Stimulated activated CD4-positive, alpha-beta T cell treated with anti-CD3 and anti-CD28 coated beads, Interleukin-1b, Interleukin-23, amount 100 ng/mL, for 24 hours (primary cell): ENCODE measurements at regions not wholly inside any gene's neighbourhood (a gene's known extent, or its start where the extent isn't known, plus 50 kb on each side); places are given as distances from the start of the nearest gene placed in this dataset.
"Not testable (repeated sequence)": the region's sequence is repeated elsewhere in the genome, so short reads cannot be mapped to it uniquely, and the experiment has no call there.

Source experiments
- DNase-seq, 4 experiments: peaks; one replicate each; pipeline ENCODE4 v3.0.0-alpha.2; 2020; ENCODE audit warnings: low read depth in 4 of 4, low spot score in 1 of 4

DNA sequence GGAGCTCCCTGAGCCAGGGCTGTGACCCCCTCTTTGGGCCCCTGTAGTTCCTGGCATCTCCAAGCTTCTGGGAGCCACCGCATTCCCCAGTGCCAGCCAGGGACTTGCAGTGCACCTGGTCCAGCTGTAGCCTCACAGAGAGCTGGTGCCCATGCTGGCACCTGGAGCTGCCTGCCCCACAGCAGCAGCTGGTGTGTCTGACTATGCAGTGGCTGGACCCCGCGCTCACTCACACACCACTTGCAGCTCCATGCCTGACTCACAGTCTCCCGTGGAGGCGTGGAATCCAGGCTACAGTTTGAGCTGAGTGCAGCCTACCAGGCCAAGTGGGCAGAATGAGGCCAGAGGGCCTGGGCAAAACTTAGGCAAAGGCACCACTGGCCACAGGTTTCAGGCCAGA lies 102.2 kb upstream of the NAMPT start:
- DNase-seq: no peak

- no peak for DNase-seq
Observed at GRCh38 chr7:106384373-106384772, 99.6 kb upstream of the NAMPT start.

- no peak for DNase-seq
Observed at GRCh38 chr7:106382929-106383328, 98.1 kb upstream of the NAMPT start.

GRCh38 chr7:106382129-106382528 lies 97.3 kb upstream of the NAMPT start:
- no peak for DNase-seq

DNA sequence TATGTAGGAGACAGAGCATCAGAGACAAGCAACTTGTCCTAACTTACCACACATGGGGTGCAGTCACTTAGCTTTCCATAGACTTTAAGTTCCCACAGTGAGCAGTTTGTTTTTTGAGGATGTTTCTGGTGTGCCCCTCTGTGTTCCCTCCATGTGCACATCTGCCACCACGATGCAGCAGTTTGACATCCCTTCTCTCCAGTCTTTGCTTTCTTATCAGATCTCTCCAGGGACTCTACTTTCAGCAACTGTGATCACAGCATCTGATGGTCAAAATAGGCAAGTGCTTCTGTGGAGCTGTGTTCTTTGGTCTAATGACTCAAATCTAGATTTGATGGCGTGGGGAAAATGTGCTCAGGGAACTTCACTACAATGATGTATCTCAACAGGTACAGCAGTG lies 96.5 kb upstream of the NAMPT start:
- DNase-seq: no peak

- no peak for DNase-seq
Observed at GRCh38 chr7:106377847-106378361, 93.1 kb upstream of the NAMPT start.

- no peak for DNase-seq
Observed at GRCh38 chr7:106376026-106376799, 91.4 kb upstream of the NAMPT start.

- no peak for DNase-seq
Observed at GRCh38 chr7:106375499-106375898, 90.7 kb upstream of the NAMPT start.

DNA sequence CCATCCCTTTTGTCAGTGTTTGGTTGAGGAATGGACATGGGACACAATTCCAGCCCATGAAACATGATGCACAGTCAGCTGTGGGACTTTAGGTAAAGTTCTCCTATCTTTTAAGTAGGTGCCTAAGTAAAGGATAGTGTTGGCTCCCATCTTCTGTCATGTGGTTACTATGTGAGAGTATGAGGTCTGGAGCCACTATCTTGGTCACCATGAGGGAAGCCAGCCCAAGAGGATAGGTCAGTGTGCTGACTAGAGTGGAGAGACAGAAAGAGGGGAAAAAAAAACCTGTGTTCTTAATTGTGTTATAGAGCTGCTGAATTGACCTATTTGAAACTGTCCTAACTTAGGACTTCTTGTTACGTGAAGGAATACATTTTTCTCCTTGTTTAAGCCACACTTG lies 89.7 kb upstream of the NAMPT start:
- DNase-seq: no peak

GRCh38 chr7:106372595-106373318 lies 88.0 kb upstream of the NAMPT start:
- DNase-seq: no peak

- DNase-seq: no peak
Observed at GRCh38 chr7:106372126-106372525, 87.3 kb upstream of the NAMPT start.

DNA sequence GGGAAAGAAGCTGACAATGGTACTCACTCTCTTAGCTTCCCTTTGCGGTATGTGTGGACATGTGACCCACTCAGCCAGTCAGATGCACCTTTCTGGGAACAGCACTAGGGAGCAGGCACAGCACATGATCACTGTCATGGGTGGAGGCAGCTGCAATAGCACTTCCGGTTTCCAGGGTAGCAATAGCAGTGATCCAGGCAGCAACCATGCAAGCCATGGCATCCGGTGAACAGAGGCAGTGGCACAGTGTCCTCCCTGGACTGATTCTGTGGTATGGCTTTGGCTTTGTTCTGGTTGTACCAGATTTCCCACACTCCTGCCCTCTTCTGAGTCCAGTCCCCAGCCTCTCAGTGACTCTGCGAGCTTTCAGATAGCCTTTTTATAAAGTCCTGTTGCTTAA lies 86.8 kb upstream of the NAMPT start:
- DNase-seq: no peak

DNA sequence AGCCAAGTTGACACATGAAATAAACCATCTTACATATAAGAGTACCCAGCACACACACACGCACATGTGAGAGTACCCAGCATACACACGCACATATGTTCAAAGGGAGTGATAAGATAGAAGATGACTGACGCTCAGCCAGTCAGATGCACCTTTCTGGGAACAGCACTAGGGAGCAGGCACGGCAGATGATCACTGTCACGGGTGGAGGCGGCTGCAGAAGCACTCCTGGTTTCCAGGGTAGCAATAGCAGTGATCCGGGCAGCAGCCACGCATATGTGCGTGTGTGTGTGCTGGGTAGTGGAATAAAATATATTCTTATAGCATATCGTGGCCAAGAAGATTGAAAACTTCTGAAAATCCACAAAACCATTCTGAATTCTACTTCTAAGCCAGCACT lies 85.8 kb upstream of the NAMPT start:
- no peak for DNase-seq

DNA sequence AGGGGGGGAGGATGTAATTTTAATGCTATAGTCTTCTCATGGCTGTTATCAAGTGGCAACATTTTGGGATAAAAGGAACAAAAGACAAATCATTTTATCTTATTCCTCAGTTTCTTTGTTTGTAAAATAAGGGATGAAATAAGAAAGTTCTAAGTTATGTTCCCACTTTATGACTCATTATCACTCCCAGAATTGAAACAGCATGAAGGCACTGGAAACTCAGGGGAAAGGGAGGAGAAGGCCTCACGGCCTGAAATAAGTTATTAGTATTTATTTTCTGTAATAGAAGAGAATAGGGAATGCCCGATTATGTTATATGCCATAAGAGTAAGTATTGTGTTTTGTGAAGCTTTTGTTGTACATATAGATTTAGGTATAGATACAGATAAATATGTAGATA lies 85.0 kb upstream of the NAMPT start:
- DNase-seq: no peak

GRCh38 chr7:106369352-106369751 lies 84.6 kb upstream of the NAMPT start:
- DNase-seq: no peak

DNA sequence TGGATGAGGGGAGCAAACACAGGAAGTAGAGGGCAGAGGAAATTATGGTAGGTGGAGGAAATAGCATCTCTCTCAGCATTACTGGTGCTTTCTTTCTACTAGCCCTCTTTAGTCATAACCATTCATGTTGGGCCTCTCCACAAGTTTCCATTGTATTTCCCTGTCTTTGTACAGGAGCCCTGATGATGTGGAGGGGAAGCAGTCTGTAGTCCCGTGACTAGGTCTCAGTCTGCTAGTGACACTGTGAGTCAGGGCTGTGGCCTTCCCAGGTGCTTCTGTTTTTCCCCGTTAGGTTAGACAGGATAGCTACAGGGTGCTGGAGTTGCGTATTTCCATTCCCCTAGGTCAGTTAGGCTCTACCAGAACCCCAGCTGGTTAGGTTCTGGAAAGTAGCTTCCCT lies 82.9 kb upstream of the NAMPT start:
- no peak for DNase-seq

GRCh38 chr7:106367018-106367420 lies 82.2 kb upstream of the NAMPT start:
- DNase-seq: no peak

GRCh38 chr7:106365252-106366005 lies 80.6 kb upstream of the NAMPT start:
- no peak for DNase-seq

DNA sequence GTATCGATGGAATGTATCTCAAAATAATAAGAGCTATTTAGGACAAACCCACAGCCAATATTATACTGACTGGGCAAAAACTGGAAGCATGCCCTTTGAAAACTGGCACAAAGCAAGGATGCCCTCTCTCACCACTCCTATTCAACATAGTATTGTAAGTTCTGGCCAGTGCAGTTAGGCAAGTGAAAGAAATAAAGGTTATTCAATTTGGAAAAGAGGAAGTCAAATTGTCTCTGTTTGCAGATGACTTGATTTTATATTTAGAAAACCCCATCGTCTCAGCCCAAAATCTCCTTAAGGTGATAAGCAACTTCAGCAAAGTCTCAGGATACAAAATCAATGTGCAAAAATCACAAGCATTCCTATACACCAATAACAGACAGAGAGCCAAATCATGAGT lies 77.7 kb upstream of the NAMPT start:
- not testable (repeated sequence) for DNase-seq

DNA sequence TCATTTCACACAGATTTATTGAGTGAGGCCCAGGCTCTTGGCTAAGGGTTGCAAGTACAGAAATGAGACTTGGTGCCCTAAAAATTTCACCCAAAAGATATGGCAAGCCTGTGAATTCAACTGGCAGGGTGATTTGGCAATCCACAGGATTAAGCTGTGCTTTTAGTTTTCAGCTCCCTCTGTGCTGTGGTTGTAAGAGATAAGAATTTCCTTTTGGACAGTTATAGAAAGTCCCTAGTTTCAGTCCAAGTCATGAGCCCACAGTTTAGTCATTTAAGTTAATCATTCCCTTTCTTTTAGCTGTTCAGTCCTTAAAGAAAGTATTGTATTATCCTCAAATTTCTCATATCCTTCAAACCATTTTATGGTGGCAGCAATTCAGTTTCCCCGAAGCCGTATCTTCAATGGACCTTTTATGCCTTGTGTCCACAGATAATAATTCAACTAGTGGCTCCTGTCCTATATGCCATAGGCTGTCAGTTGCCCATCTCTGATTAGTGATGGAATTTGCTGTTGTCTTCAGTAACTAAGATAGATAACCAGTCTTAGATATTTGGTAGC lies 73.4 kb upstream of the NAMPT start:
- no peak for DNase-seq

DNA sequence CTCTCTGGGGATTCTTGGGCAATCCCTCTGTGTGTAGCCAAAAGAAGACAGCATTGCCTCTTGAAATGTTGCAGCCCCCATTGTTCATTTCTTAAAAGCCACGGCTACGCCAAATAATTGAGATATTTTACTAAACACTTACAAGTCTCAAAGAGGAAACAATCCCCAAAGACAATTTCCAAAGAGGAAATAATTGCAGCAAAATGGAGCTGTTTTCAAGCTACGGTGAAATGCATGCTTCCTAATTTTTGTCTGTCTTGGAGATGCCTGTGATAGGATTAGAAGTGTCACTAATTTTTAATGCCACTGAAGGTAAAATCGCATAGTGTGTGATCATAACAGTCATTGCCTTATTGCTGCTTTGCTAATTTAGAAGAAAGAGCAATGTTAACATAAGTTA lies 72.9 kb upstream of the NAMPT start:
- no peak for DNase-seq

- no peak for DNase-seq
Observed at GRCh38 chr7:106354822-106355221, 70.0 kb upstream of the NAMPT start.
